SK-N-MC (cell line): ENCODE measurements at regions not wholly inside any gene's neighbourhood (a gene's known extent, or its start where the extent isn't known, plus 50 kb on each side); places are given as distances from the start of the nearest gene placed in this dataset.
"Not testable (repeated sequence)": the region's sequence is repeated elsewhere in the genome, so short reads cannot be mapped to it uniquely, and the experiment has no call there.

ENCODE experiments used
- EZH2 ChIP-seq: fragments of 200-600 bp; sonication (generic); IDR thresholded peaks from one replicate; pipeline ENCODE4 v1.6.1; 2017; ENCODE audit warnings: antibody characterized with exemption
- FOXP2 ChIP-seq: optimal IDR thresholded peaks from 2 replicates; pipeline ENCODE3; 2011; ENCODE audit warnings: mild to moderate bottlenecking, moderate library complexity; ENCODE audit not compliant: insufficient read depth; ENCODE audit errors: extremely low read length, control extremely low read depth
- POLR2AphosphoS5 ChIP-seq: IDR thresholded peaks from 2 replicates; pipeline ENCODE4 v1.6.1; 2012; ENCODE audit warnings: mild to moderate bottlenecking, low read depth, low read length, borderline replicate concordance

DNA sequence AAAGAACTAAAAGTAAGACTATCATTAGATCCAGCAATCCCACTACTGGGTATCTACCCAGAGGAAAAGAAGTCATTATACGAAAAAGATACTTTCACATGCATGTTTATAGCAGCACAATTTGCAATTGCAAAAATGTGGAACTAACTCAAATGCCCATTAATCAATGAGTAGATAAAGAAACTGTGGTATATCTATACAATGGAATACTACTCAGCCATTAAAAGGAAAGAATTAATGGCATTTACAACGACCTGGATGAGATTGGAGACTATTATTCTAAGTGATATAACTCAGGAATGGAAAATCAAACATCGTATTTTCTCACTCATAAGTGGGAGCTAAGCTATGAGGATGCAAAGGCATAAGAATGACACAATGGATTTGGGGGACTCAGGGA is 80.5 kb upstream of the KDM7A start:
- not testable (repeated sequence) for TF ChIP-seq POLR2AphosphoS5, EZH2, FOXP2
